PC-9 (cell line): ENCODE measurements at regions not wholly inside any gene's neighbourhood (a gene's known extent, or its start where the extent isn't known, plus 50 kb on each side); places are given as distances from the start of the nearest gene placed in this dataset.
"Not testable (repeated sequence)": the region's sequence is repeated elsewhere in the genome, so short reads cannot be mapped to it uniquely, and the experiment has no call there.

Experiments used
- BruUV-seq: library from RNA; stranded (reverse); fragments of 400-500 nt; replicated peaks from 2 replicates; lab custom pipeline; 2021; lab: Mats Ljungman, UMichigan
- CTCF ChIA-PET: fragments of 300-600 bp; sonication (Branson Sonifier 250); formaldehyde crosslinking; loops from one replicate; lab custom pipeline; 2022; ENCODE audit warnings: antibody characterized with exemption; lab: Charles Lee
- POLR2A ChIA-PET: fragments of 300-600 bp; sonication (Branson Sonifier 250); formaldehyde crosslinking; loops from one replicate; lab custom pipeline; 2022; ENCODE audit warnings: antibody characterized with exemption; ENCODE audit not compliant: unreplicated experiment; lab: Charles Lee
- DNase-seq, 2 experiments: peaks; one replicate each; pipeline versions ENCODE4 v3.0.0 to v3.0.0-alpha.2; 2015 to 2022; ENCODE audit warnings: mixed read lengths in 1 of 2
- H2AFZ ChIP-seq: fragments of 200-600 bp; sonication (generic); 2 replicates; pipeline ENCODE4 v1.8.1; 2017; ENCODE audit warnings: antibody characterized with exemption
- H3F3A ChIP-seq: fragments of 200-600 bp; sonication (generic); 2 replicates; pipeline ENCODE4 v1.8.1; 2017; ENCODE audit warnings: antibody characterized with exemption, mild to moderate bottlenecking, low read depth; ENCODE audit not compliant: insufficient read depth
- H3K27ac ChIP-seq: fragments of 200-600 bp; sonication (generic); 2 replicates; pipeline ENCODE4 v1.6.1; 2016; ENCODE audit warnings: mixed run types
- H3K27me3 ChIP-seq: fragments of 200-600 bp; sonication (generic); 2 replicates; pipeline ENCODE4 v1.6.1; 2016; ENCODE audit warnings: low read depth, mixed run types; ENCODE audit not compliant: insufficient read depth
- H3K36me3 ChIP-seq: fragments of 200-600 bp; sonication (generic); 2 replicates; pipeline ENCODE4 v1.6.1; 2016; ENCODE audit warnings: low read depth, mixed run types
- H3K4me1 ChIP-seq: fragments of 200-600 bp; sonication (generic); replicated peaks from 2 replicates; pipeline ENCODE4 v1.6.1; 2016; ENCODE audit warnings: mixed run types; ENCODE audit not compliant: insufficient read depth
- H3K4me2 ChIP-seq: fragments of 200-600 bp; sonication (generic); 2 replicates; pipeline ENCODE4 v1.6.1; 2017; ENCODE audit warnings: mixed run types
- H3K4me3 ChIP-seq: fragments of 200-600 bp; sonication (generic); 2 replicates; pipeline ENCODE4 v1.6.1; 2016; ENCODE audit warnings: mixed run types
- H3K79me2 ChIP-seq: fragments of 200-600 bp; sonication (generic); 2 replicates; pipeline ENCODE4 v1.6.1; 2017; ENCODE audit warnings: low read depth, mixed run types
- H3K9me2 ChIP-seq: fragments of 200-600 bp; sonication (generic); 2 replicates; pipeline ENCODE4 v1.8.1; 2017; ENCODE audit warnings: mild to moderate bottlenecking; ENCODE audit not compliant: insufficient read depth
- H3K9me3 ChIP-seq: fragments of 200-600 bp; sonication (generic); 2 replicates; pipeline ENCODE4 v1.8.1; 2016; ENCODE audit warnings: low read depth; ENCODE audit not compliant: insufficient read depth
- H4K20me1 ChIP-seq: fragments of 200-600 bp; sonication (generic); 2 replicates; pipeline ENCODE4 v1.8.1; 2017; ENCODE audit not compliant: insufficient read depth
- intact Hi-C: fragments of 100-400 bp; cut with micrococcal nuclease; formaldehyde crosslinking; loops from one replicate; pipeline ENCODE4 v1.10.0; 2022; ENCODE audit not compliant: unreplicated experiment

GRCh38 chr9:39005736-39006135 lies 282.2 kb downstream of the CNTNAP3 start:
- DNase-seq, POLR2A ChIA-PET, H3K9me3 ChIP-seq, H3K36me3 ChIP-seq, BruUV-seq, H3F3A ChIP-seq, H3K4me2 ChIP-seq, CTCF ChIA-PET, H3K27ac ChIP-seq, H3K4me3 ChIP-seq, H3K79me2 ChIP-seq, H3K4me1 ChIP-seq, H3K27me3 ChIP-seq, H2AFZ ChIP-seq, intact Hi-C loops, H4K20me1 ChIP-seq, H3K9me2 ChIP-seq: not testable (repeated sequence)

GRCh38 chr9:39001085-39001593 lies 281.2 kb upstream of the FAM240B start:
- H3K9me3 ChIP-seq, H3K4me3 ChIP-seq, H3K36me3 ChIP-seq, H3K79me2 ChIP-seq, POLR2A ChIA-PET, BruUV-seq, DNase-seq, H2AFZ ChIP-seq, CTCF ChIA-PET, H3K4me1 ChIP-seq, H3K4me2 ChIP-seq, H3K27ac ChIP-seq, H3K27me3 ChIP-seq, H3F3A ChIP-seq, H3K9me2 ChIP-seq, intact Hi-C loops, H4K20me1 ChIP-seq: not testable (repeated sequence)

DNA sequence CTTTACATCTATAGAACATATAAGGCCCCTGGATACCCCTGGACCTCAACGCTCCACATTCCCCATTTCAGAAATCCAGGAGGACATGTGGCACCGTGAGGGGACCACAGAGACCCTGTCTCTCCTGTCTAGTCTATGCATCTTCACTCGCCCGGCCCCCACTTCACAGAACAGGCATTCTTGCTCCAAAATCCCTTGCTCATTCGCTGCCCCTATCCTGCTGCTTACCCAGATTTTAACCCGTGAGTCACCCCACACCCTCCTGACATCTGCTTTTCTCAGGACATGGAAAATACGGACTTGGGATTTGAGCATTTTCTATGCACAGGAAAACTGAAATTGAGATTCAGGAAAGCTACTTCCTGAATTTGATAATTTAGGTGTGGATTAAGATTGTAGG lies 279.3 kb upstream of the FAM240B start:
- H3K4me2 ChIP-seq, CTCF ChIA-PET, H2AFZ ChIP-seq, H3K9me2 ChIP-seq, H4K20me1 ChIP-seq, H3K27ac ChIP-seq, H3K36me3 ChIP-seq, H3K9me3 ChIP-seq, POLR2A ChIA-PET, H3F3A ChIP-seq, H3K27me3 ChIP-seq, BruUV-seq, H3K79me2 ChIP-seq, H3K4me3 ChIP-seq, DNase-seq, intact Hi-C loops, H3K4me1 ChIP-seq: not testable (repeated sequence)

- H3K4me2 ChIP-seq, H2AFZ ChIP-seq, H3K4me3 ChIP-seq, POLR2A ChIA-PET, H3F3A ChIP-seq, H3K79me2 ChIP-seq, H3K9me2 ChIP-seq, intact Hi-C loops, H3K36me3 ChIP-seq, H3K9me3 ChIP-seq, CTCF ChIA-PET, H3K27me3 ChIP-seq, H3K4me1 ChIP-seq, BruUV-seq, DNase-seq, H3K27ac ChIP-seq, H4K20me1 ChIP-seq: not testable (repeated sequence)
These were observed 273.8 kb upstream of the FAM240B start for GRCh38 chr9:38993690-38994089.

GRCh38 chr9:38993156-38993555 lies 273.2 kb upstream of the FAM240B start:
- intact Hi-C loops, BruUV-seq, H3K79me2 ChIP-seq, H3K36me3 ChIP-seq, H2AFZ ChIP-seq, H3K27ac ChIP-seq, CTCF ChIA-PET, H3K4me1 ChIP-seq, DNase-seq, H3K27me3 ChIP-seq, H3K9me3 ChIP-seq, H3K4me3 ChIP-seq, H3K4me2 ChIP-seq, POLR2A ChIA-PET, H3K9me2 ChIP-seq, H3F3A ChIP-seq, H4K20me1 ChIP-seq: not testable (repeated sequence)

- intact Hi-C loops, H3F3A ChIP-seq, H3K9me3 ChIP-seq, H3K4me3 ChIP-seq, POLR2A ChIA-PET, H3K27ac ChIP-seq, H3K4me2 ChIP-seq, H3K27me3 ChIP-seq, H3K4me1 ChIP-seq, H3K36me3 ChIP-seq, DNase-seq, H4K20me1 ChIP-seq, H3K9me2 ChIP-seq, BruUV-seq, CTCF ChIA-PET, H2AFZ ChIP-seq, H3K79me2 ChIP-seq: not testable (repeated sequence)
These were observed 258.8 kb upstream of the FAM240B start for GRCh38 chr9:38978734-38979133.

GRCh38 chr9:38969480-38969879 lies 249.5 kb upstream of the FAM240B start:
- POLR2A ChIA-PET, H3K4me1 ChIP-seq, H3K4me2 ChIP-seq, H3F3A ChIP-seq, BruUV-seq, intact Hi-C loops, H3K4me3 ChIP-seq, CTCF ChIA-PET, H2AFZ ChIP-seq, H3K79me2 ChIP-seq, H4K20me1 ChIP-seq, DNase-seq, H3K9me2 ChIP-seq, H3K9me3 ChIP-seq, H3K27ac ChIP-seq, H3K36me3 ChIP-seq, H3K27me3 ChIP-seq: not testable (repeated sequence)
